Neural progenitor cell (in vitro differentiated cells): ENCODE measurements at regions not wholly inside any gene's neighbourhood (a gene's known extent, or its start where the extent isn't known, plus 50 kb on each side); places are given as distances from the start of the nearest gene placed in this dataset.

Experiments used
- DNase-seq: peaks from one replicate; pipeline ENCODE4 v3.0.0-alpha.2; 2016; ENCODE audit warnings: low spot score
- H2AFZ ChIP-seq: fragments of 200-600 bp; sonication (generic); replicated peaks from 2 replicates; pipeline ENCODE4 v1.6.1; 2016; ENCODE audit warnings: antibody characterized with exemption
- H3F3A ChIP-seq: fragments of 200-600 bp; sonication (generic); 2 replicates; pipeline ENCODE4 v1.6.1; 2016; ENCODE audit warnings: antibody characterized with exemption, low read depth
- H3K27ac ChIP-seq: fragments of 200-600 bp; sonication (generic); 2 replicates; pipeline ENCODE4 v1.5.1; 2016; ENCODE audit warnings: mild to moderate bottlenecking
- H3K27me3 ChIP-seq: fragments of 200-600 bp; sonication (generic); 2 replicates; pipeline ENCODE4 v1.6.1; 2016; ENCODE audit warnings: mild to moderate bottlenecking, moderate library complexity
- H3K36me3 ChIP-seq: fragments of 200-600 bp; sonication (generic); 2 replicates; pipeline ENCODE4 v1.5.1; 2016
- H3K4me1 ChIP-seq: fragments of 200-600 bp; sonication (generic); 2 replicates; pipeline ENCODE4 v1.6.1; 2016; ENCODE audit warnings: mixed run types
- H3K4me2 ChIP-seq: fragments of 200-600 bp; sonication (generic); 2 replicates; pipeline ENCODE4 v1.6.1; 2016
- H3K4me3 ChIP-seq: fragments of 200-600 bp; sonication (generic); 2 replicates; pipeline ENCODE4 v1.5.1; 2016
- H3K79me2 ChIP-seq: fragments of 200-600 bp; sonication (generic); 2 replicates; pipeline ENCODE4 v1.6.1; 2016; ENCODE audit warnings: low read depth
- H3K9ac ChIP-seq: fragments of 200-600 bp; sonication (generic); 2 replicates; pipeline ENCODE4 v1.6.1; 2016
- H3K9me3 ChIP-seq: fragments of 200-600 bp; sonication (generic); 2 replicates; pipeline ENCODE4 v1.5.1; 2016; ENCODE audit warnings: low read depth
- H4K20me1 ChIP-seq: fragments of 200-600 bp; sonication (generic); 2 replicates; pipeline ENCODE4 v1.6.1; 2016; ENCODE audit warnings: low read depth
- H3K27ac Mint-ChIP-seq: 3 replicates; pipeline ENCODE4 v1.8.0; 2021; ENCODE audit warnings: mixed read lengths
- H3K27me3 Mint-ChIP-seq: 2 replicates; pipeline ENCODE4 v1.8.0; 2022; ENCODE audit warnings: low read depth, mild to moderate bottlenecking, inconsistent platforms, moderate library complexity, mixed read lengths; ENCODE audit not compliant: insufficient read depth
- H3K36me3 Mint-ChIP-seq: 3 replicates; pipeline ENCODE4 v1.8.0; 2021; ENCODE audit warnings: mixed read lengths
- H3K4me1 Mint-ChIP-seq: 3 replicates; pipeline ENCODE4 v1.8.0; 2021; ENCODE audit warnings: mixed read lengths
- H3K4me3 Mint-ChIP-seq: 3 replicates; pipeline ENCODE4 v1.8.0; 2021; ENCODE audit warnings: mild to moderate bottlenecking, moderate library complexity, mixed read lengths
- H3K9me3 Mint-ChIP-seq: 3 replicates; pipeline ENCODE4 v1.8.0; 2020; ENCODE audit warnings: mixed read lengths
- CTCF ChIP-seq: fragments of 200-600 bp; sonication (generic); IDR thresholded peaks from 2 replicates; pipeline ENCODE4 v1.5.1; 2017; ENCODE audit warnings: antibody characterized with exemption, mild to moderate bottlenecking
- EZH2 ChIP-seq: fragments of 200-600 bp; sonication (generic); IDR thresholded peaks from 2 replicates; pipeline ENCODE4 v1.6.1; 2017; ENCODE audit warnings: antibody characterized with exemption, mild to moderate bottlenecking, moderate library complexity
- EZH2phosphoT487 ChIP-seq: fragments of 200-600 bp; sonication (generic); IDR thresholded peaks from 2 replicates; pipeline ENCODE4 v1.6.1; 2017; ENCODE audit warnings: antibody characterized with exemption

DNA sequence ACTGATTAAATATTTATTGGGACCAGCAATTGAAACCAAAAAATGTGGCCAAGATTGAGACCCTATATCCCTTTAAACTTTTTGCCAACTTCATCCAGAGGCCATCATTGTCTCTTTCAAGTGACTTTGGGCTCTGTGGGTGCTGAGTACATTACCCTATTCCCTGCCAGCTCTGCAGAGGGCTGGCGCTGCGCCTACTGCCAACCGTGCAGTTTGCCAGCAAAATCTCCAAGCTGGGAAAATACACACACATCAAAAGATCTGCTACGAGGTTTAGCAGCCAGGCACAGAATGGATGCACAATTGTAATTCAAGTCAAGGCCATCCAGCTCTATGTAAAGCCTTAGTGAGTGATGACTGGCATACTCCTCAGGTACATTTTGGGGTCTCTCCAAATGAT is 125.0 kb downstream of the CBLN4 start:
- no peaks in the 10 kb centered on the region for H3K9me3 Mint-ChIP-seq
- DNase-seq, result no peak
- peaks cover 16% of the 10 kb centered on the region for H3K9me3 ChIP-seq
- H3K27me3 Mint-ChIP-seq, result no peaks in the 10 kb centered on the region
- no peak overlapping the region for H3K4me3 Mint-ChIP-seq
- H3K36me3 Mint-ChIP-seq, result no peaks in the 10 kb centered on the region
- no peaks in the 10 kb centered on the region for H3K36me3 ChIP-seq
- H3K4me1 ChIP-seq, result no peaks in the 10 kb centered on the region
- H4K20me1 ChIP-seq, result no peaks in the 10 kb centered on the region
- TF ChIP-seq CTCF (no peak), EZH2 (no peak), EZH2phosphoT487 (no peak)
- H3K27ac Mint-ChIP-seq, result no peak overlapping the region
- no peak overlapping the region for H3K4me3 ChIP-seq
- H3K9ac ChIP-seq, result no peak overlapping the region
- no peak overlapping the region for H2AFZ ChIP-seq
- H3F3A ChIP-seq, result no peaks in the 10 kb centered on the region
- H3K4me1 Mint-ChIP-seq, result no peaks in the 10 kb centered on the region
- no peak overlapping the region for H3K4me2 ChIP-seq
- H3K27me3 ChIP-seq, result no peaks in the 10 kb centered on the region
- no peak overlapping the region for H3K27ac ChIP-seq
- no peaks in the 10 kb centered on the region for H3K79me2 ChIP-seq

DNA sequence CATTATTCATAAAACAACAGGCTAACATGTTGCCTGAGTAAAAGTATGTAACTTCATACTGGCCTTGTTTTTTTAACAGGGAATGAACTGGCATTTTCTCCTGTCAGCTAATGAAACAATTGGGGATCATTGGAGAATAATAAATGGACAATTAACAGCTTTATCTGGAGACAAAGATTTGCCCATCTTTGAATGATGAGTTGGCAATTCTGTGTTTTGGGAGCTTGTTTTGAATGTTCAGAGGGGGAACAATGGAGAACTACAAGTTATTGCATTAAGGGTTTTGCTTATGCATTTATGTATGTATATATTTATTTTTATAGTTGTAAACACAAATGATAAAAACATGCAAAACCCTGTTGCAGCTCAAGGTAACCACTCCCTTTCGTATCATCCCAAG is 150.3 kb downstream of the CBLN4 start:
- Histone ChIP-seq H3K79me2 (no peaks in the 10 kb centered on the region), H3K36me3 (no peaks in the 10 kb centered on the region), H3K27me3 (no peaks in the 10 kb centered on the region), H2AFZ (no peak overlapping the region), H3K9ac (no peak overlapping the region), H3K9me3 (peaks cover 28% of the 10 kb centered on the region), H4K20me1 (no peaks in the 10 kb centered on the region), H3F3A (no peaks in the 10 kb centered on the region), H3K4me1 (no peaks in the 10 kb centered on the region), H3K4me2 (no peak overlapping the region), H3K27ac (no peak overlapping the region), H3K4me3 (no peak overlapping the region)
- no peaks in the 10 kb centered on the region for H3K36me3 Mint-ChIP-seq
- no peaks in the 10 kb centered on the region for H3K27me3 Mint-ChIP-seq
- TF ChIP-seq EZH2 (no peak), CTCF (no peak), EZH2phosphoT487 (no peak)
- DNase-seq, result no peak
- no peaks in the 10 kb centered on the region for H3K4me1 Mint-ChIP-seq
- H3K9me3 Mint-ChIP-seq, result peaks cover 4% of the 10 kb centered on the region
- no peak overlapping the region for H3K4me3 Mint-ChIP-seq
- no peak overlapping the region for H3K27ac Mint-ChIP-seq

- Histone ChIP-seq H3K27ac (no peak overlapping the region), H3K79me2 (no peaks in the 10 kb centered on the region), H2AFZ (no peak overlapping the region), H3K9me3 (peaks cover 25% of the 10 kb centered on the region), H3K9ac (no peak overlapping the region), H4K20me1 (no peaks in the 10 kb centered on the region), H3K36me3 (no peaks in the 10 kb centered on the region), H3K27me3 (no peaks in the 10 kb centered on the region), H3K4me3 (no peak overlapping the region), H3K4me1 (no peaks in the 10 kb centered on the region), H3K4me2 (no peak overlapping the region), H3F3A (no peaks in the 10 kb centered on the region)
- Mint-ChIP-seq H3K9me3 (no peaks in the 10 kb centered on the region), H3K36me3 (no peaks in the 10 kb centered on the region), H3K27me3 (no peaks in the 10 kb centered on the region), H3K4me3 (no peak overlapping the region), H3K4me1 (no peaks in the 10 kb centered on the region), H3K27ac (no peak overlapping the region)
- DNase-seq, result no peak
- no peak for TF ChIP-seq CTCF
- no peak for TF ChIP-seq EZH2
- TF ChIP-seq EZH2phosphoT487, result no peak
These were observed 175.0 kb downstream of the CBLN4 start for GRCh38 chr20:55830121-55830827.
